GM19397 (cell line): ENCODE measurements at regions not wholly inside any gene's neighbourhood (a gene's known extent, or its start where the extent isn't known, plus 50 kb on each side); places are given as distances from the start of the nearest gene placed in this dataset.

ENCODE experiments used
- ATAC-seq: cut with Tn5 transposase; IDR thresholded peaks from one replicate; pipeline ENCODE4 v1.9.1; 2021; ENCODE audit warnings: mild to moderate bottlenecking, moderate library complexity; ENCODE audit not compliant: unreplicated experiment

DNA sequence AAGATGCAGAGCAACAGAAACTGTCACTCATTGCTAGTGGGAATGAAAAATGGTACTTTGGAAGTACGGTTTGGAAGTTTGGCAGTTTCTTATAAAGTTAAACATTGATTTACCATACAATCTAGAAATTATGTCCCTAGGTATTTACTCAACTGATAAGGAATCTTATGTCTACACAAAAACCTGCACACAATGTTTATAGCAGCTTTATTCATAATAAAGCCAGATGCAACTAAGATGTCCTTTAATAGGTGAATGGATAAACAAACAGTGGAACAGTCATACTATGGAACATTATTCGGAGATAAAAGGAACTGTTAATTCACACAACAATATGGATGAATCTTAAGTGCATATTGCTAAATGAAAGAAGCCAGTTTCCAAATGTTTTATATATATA, 96.2 kb upstream of the SIRPA start:
- ATAC-seq: no peak

DNA sequence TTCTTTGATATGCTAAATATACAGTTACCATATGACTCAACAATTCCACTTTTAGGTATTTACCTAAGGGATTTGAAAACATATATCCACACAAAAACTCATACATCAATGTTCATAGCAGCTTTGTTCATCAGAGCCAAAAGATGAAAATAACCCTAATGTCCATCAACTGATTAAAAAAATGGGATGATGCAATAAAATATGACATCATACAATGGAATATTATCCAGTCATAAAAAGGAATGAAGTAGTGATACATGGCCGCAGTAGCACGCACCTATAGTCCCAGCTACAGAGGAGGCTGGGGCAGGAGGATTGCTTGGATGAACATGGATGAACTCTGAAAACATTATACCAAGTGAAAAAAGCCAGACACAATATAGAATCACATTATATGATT, 101.4 kb upstream of the SIRPA start:
- no peak for ATAC-seq

DNA sequence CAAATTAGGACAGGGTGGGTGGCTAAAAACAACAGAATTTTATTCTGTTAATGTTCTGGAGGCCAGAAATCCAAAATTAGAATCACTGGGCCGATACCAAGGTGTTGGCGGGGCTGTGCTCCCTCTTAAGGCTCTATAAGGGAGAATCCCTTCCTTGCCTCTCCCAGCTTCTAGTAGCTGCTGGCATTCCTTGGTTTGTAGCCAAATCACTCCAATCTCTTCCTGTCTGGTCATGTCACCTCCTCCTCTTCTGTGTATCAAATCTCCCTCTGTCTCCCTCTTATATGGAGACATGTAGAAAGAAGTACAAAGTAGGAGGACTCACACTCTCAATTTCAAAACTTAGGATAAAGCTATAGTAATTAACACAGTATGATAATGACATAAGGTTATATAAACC, 102.9 kb upstream of the SIRPA start:
- no peak for ATAC-seq

DNA sequence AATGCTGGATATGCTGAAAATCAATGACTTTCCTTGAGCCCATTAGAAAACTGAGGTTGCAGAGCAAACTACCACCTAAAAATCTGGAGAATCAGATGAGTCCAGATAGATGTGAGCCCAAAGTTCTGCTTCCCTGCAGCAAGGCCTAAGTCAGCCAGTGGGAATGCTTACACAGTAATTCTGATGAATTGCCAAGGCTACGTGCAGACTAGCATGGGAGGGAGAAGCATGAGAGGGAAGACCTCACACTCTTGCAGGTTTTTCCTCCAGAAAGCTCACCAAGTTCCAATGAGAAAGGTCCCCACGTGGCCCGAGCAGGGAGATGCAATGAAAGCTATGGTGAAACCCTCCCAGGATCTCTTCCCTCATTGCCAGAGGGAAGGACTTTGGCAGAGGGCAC, 104.8 kb upstream of the SIRPA start:
- no peak for ATAC-seq

DNA sequence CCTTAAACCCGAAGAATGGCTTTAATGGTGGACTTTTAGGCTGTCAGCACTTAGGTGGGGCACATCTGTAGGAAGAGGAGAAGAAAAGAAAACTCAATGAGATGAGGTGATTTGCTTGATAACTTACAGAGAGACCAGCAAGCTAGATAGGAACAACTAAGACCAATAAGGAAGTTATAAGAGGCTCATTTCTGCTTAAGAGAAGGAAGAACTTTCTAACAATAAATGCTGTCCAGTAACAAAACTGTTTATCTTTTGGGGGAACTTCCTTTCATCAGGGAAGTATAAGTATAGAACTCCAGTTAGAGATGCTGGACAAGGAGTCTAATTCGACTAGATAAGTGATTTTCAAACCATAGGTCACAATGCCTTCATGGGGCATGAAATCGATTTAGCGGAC, 107.2 kb upstream of the SIRPA start:
- ATAC-seq: no peak

DNA sequence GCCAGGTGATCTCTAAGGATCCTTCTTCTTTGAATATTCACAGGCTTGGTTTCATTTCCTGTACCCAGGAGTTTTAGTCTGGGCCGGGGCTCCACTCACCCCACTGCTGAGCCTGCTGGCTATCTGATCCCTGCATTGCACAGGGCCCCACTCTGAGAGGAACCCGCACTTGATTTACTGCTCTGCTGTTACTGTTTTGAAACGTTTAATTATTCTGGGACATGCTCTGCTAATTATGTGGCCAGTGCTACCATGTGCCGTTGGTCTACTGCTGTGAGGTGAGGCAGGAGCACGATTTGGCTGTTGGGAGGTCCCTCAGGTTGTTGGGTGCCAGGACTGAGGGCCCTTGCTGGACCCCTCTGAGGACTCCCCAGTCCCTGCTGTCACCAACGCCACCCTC, 108.7 kb upstream of the SIRPA start:
- no peak for ATAC-seq

DNA sequence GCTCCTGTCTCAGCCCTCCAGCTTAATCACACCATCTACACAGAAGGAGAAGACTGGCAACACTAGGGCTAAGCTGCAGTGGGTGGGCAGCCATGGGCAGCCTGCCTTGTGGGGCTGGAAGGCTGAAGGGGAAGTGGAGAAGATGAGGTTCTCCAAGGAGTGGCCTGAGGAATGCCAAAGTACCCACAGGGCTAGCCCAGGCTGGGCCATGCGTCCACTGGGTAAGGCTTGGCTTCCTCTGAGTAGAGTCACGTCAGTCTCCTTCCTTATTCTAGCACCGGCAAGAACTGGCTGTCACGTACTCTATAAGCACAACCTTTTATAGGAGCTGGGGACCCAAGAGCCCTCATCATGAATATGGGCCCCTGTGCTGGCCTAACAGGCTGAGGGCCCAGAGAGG, 110.6 kb upstream of the SIRPA start:
- ATAC-seq: no peak

DNA sequence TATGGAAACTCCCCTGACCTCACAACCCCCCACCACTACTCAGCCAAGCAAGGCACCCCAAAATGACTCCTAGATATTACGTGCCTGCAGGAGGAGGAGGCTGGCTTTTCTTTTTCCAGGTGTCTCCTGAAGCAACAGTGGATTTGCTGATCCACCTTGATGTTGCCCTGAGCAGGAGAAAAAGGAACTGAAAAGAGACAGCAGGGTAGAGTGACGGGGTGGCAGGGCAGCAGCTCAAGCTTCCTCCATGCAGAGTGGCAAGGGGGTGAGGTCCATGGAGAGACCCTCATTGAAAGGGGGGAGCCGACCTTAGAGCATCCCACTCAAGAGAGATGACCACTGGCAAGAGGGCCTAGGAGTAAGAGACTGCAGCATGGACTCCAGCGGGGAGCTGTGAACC, 112.0 kb upstream of the SIRPA start:
- no peak for ATAC-seq

DNA sequence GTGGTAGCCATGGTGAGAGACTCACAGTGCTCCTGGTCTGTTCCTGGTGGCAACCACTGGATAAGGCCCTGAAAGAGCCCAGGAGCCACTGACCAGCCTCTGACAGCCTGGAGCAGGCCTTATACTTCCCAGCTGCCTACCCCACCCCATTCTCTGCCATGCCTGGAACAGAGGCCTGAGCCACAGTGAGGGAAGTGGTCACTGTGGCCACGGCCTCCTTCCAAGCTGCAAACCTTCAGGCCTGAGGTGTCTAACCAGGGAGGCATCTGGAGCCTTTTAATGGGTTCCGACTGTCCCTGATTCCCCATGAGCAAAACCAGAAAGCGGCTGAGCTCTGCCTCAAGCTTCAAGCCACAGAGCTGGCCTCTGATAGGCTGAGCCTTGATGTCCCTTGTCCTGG, 113.0 kb upstream of the SIRPA start:
- ATAC-seq: no peak

DNA sequence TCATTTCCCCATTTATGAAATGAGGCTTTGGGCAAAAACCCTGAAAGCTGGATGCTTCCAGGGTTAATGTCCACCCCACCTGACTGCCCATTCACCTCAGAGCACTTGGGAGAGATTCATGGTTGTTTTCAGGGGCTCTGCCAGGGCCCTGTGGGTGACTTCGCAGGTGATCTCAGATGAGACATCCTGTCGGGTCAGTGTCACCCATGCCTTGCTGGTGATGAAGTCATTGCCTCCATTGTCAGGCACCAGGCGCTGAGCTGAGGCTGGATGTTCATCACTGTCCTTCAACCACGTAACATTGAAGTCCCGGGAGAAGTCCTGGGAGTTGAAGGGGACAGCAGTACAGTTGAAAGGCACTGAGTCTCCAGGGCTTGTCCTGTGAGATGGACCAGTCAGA, 115.6 kb upstream of the SIRPA start:
- ATAC-seq: no peak

DNA sequence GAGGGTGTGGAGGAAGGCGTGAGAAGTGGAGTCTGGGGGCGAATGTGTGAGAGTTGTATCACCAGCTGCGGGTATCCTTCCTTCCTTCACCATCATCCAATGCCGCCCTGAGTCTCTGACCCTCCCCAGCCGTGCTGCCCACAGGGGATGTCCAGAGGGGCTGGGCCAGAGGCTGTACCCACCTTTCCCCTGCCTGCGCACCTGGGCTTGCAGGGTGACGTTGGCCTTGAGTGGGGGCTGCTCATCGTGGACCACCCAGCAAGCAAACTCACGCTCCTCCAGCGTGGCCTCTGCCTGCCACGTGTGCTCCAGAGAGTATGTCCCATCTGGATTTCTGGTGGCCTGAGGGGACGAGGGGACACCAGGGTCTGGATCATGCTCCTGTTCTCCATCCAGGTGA, 116.9 kb upstream of the SIRPA start:
- ATAC-seq: no peak

DNA sequence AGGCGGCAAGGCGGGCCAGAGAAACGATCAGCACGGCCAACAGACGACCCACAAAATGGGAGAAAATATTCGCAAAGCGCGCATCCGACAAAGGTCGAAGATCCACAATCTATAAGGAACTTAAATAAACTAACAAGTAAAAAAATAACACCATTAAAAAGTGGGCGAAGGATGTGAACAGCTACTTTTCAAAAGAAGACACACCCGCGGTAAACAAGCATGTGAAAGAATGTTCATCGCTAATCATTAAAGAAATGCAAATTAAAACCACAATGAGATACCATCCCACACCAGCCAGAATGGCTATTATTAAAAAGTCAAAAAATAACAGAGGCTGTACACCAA, 117.8 kb upstream of the SIRPA start:
- ATAC-seq: peak; percentile 14

DNA sequence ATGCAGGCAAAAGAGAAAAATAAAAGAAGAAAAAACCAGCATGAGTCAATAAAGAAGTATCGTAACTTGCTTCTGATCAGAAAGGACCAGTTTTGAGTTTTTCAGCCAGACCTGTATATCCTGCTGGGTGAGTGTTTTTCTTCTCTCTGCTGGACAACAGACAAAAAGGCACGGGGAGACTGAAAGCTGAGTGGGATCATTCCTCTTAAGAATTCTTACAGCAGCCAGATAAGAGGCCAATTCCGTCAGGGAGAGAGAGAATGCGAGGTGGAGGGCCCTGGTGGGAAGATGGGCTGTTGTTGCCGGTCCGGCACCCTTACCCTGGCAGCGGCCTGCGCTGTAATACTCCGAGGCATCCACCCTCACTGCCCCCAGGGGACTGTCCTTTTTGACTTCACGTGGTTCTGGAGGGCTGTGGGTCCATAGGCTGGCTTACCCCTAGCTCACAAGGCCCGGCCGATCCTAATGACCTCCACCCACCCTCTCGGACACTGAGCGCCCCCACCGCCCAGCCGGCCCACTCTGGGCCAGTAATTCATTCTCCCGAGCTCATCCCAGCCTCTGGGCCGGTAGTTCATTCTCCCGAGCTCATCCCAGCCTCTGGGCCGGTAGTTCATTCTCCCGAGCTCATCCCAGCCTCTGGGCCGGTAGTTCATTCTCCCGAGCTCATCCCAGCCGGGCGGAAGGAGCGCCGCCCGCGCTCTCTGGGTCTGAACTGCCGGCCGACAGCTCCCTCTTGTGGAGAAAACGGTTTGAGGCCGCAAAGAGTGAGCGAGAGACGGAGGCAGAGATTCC, 118.3 kb upstream of the SIRPA start:
- peak; percentile 85 for ATAC-seq

DNA sequence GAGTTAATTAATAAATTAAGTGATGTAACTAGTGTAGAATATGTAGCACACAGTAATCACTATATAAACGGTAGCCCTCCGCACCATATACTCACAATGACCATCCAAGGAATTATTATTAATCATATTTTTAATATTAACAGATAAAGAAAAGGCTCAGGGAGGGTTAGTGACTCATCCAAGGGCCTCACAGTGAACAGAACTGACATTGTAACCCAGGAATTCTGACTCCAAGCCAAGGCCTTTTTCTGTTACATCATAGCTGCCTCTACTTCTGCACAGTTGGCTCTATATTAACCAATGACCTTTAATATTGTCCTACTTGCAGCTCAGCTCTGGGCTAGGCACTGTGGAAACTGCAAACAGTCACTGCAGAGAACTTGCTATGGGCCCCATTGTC, 117.5 kb upstream of the SIRPG start:
- ATAC-seq: no peak

DNA sequence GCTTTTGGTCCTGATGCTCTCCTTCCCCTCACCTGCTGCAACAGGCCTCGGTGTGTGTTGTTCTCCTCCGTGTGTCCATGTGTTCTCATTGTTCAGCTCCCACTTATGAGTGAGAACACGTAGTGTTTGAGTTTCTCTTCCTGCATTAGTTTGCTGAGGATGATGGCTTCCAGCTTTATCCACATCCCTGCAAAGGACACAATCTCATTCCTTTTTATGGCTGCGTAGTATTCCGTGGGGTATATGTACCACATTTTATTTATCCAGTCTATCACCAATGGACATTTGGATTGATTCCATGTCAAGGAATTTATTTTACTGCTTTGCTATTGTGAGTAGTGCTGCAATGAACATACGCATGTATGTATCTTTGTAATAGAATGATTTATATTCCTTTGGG, 116.9 kb upstream of the SIRPG start:
- ATAC-seq: no peak

DNA sequence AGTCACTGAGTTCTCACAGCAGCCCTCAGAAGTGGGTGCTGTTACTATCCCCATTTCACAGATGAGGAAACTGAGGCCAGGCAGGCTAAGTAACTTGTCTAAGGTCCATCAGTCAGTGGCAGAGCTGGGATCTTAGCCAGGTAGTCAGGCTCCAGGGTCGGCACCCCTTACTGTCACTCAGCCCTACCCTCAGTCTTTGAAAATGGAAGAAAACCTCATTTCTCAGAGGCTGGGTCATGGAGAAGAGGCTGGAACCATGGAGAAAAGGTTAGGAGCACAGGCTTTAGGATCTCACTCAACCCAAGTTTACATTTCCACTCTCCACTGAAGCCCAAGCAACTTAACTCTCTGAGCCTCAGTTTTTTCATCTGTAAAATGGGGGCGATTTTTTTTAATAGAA, 116.2 kb upstream of the SIRPG start:
- no peak for ATAC-seq

DNA sequence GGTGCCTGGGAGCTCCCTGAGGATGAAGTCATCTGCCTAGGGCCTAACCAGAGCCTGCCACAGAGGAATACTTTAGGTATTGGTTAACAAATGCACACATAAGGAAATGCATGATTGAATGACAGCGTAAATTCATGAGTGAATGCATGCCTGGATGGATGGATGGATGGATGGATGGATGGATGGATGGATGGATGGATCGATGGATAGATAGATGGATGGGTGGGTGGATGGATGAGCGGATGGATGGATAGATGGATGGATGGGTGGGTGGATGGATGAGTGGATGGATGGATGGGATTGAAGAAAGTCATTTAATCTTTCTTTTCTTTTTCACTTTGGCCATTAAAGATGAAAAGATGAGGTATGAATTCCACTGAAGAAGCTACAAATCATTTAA, 111.9 kb upstream of the SIRPG start:
- no peak for ATAC-seq

DNA sequence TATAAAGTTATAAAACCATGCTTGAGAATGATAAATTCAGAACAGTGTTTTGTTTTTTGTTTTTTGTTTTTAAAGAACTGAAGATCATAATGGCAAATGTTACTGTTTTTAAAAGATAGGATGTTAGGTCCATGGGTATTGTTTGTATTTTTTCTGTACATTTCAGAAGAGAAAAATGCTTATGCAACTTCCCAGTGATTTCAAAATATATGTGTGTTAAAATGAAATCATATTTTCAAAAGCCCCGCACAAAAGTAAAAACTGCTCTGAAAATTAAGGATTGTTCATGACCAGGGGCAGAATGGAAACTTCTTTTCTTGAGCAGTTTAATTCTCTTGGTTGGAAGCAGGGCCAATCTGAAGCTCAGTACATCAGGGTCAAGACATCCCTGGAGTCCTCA, 109.2 kb upstream of the SIRPG start:
- ATAC-seq: no peak

DNA sequence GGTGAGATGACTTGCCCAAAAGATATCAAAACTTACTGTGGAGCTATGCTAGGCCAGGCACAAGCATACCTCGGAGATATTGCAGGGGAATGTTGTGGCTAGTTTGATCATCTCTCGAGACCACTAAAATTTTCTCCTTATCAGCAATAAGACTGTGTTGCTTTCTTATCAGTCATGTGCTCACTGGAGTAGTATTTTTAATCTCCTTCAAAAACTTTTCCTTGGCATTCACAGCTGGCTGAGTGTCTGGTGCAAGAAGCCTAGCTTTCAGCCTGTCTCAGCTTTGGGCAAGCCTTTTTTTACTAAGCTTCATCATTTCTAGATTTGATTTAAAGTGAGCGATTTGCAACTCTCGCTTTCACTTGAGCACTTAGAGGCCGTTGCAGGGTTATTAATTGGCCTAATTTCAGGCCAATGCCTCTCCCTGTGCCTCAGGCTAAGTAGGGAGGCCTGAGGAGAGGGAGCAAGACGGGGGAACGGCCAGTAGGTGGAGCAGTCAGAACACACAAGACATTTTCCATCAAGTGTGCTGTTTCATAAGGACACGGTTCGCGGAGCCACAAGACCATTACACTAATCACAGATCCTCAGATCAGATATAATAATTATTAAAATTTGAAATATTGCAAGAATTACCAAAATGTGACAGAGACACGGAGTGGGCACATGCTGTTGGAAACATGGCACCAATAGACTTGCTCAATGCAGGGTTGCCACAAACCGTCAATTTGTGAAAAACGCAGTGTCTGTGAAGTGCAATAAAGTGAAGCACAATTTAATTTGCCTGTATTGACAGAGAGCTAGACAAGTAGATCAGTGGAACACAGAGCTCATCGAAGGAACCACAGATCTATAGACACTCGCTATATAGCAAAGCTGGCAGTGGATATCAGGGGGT, 106.8 kb upstream of the SIRPG start:
- ATAC-seq: peak; percentile 79

DNA sequence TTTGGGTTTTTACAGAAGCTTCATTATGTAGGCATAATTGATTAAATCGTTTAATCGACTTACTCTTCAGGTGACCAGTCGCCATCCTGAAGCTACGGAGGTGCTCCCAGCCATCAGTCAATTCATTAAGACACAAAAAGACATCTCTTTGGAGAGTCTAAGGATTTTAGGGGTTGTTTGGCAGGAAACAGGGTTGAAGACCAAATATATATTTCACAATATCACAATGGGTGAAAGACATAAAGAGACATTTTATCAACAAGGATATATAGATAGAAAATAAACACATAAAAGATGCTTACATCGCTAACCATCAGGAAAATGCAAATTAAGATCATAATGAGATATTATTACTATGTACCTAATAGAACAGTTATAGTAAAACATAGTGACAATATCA, 104.0 kb upstream of the SIRPG start:
- ATAC-seq: no peak

DNA sequence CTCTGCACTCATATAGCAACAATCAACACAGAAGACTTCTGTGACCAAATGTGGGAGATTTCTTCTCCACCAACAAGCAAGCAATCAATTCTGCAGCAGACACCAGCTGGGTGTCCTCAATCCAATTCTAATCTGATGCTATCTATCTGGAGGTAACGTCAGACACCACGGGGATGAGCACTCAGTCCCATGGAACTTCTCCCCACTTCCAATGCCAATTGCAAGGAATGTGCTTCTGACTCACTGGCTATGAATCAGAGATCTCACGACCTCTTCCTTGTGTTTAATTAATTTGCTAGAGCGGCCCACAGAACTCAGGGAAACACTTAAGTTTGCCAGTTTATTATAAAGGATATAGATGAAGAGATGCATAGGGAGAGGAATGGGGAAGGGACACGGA, 103.5 kb upstream of the SIRPG start:
- ATAC-seq: no peak

DNA sequence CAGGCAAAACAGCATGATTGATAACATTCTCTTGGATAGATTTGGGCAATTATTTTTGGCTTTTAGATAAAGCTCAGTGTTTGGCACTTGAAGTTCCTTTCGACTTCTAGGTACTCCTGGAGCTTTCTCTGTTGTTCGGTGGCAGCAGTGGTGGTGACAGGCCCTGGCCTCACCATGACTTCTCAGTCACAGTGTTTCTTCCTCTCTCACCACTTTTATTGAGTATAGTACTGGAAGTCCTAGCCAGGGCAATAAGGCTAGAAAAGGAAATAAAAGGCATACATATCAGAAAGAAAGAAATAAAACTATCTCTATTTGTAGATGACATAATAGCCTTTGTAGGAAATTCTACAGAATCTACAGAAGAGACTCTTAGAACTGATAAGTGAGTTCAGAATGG, 101.2 kb upstream of the SIRPG start:
- ATAC-seq: no peak
